ENCODE measurements at regions not wholly inside any gene's neighbourhood (a gene's known extent, or its start where the extent isn't known, plus 50 kb on each side); places are given as distances from the start of the nearest gene placed in this dataset.

- no peak for TF ChIP-seq ZFX (IDR thresholded peaks at IDR 0.05)
- TF ChIP-seq, protein P1, sequence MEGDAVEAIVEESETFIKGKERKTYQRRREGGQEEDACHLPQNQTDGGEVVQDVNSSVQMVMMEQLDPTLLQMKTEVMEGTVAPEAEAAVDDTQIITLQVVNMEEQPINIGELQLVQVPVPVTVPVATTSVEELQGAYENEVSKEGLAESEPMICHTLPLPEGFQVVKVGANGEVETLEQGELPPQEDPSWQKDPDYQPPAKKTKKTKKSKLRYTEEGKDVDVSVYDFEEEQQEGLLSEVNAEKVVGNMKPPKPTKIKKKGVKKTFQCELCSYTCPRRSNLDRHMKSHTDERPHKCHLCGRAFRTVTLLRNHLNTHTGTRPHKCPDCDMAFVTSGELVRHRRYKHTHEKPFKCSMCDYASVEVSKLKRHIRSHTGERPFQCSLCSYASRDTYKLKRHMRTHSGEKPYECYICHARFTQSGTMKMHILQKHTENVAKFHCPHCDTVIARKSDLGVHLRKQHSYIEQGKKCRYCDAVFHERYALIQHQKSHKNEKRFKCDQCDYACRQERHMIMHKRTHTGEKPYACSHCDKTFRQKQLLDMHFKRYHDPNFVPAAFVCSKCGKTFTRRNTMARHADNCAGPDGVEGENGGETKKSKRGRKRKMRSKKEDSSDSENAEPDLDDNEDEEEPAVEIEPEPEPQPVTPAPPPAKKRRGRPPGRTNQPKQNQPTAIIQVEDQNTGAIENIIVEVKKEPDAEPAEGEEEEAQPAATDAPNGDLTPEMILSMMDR (conservative IDR thresholded peaks at IDR 0.05), result no peak
- no peak overlapping the region for H3K27ac ChIP-seq
These were observed 54.5 kb upstream of the DSP start for GRCh38 chr6:7486951-7487350.

- TF ChIP-seq, protein P1 (conservative IDR thresholded peaks at IDR 0.05), result no peak
- no peak for TF ChIP-seq ZFX (IDR thresholded peaks at IDR 0.05)
- no peak overlapping the region for H3K27ac ChIP-seq
These were observed 53.0 kb upstream of the DSP start for GRCh38 chr6:7488494-7488893.

- no peak for TF ChIP-seq ZFX (IDR thresholded peaks at IDR 0.05)
- TF ChIP-seq, protein P1 (conservative IDR thresholded peaks at IDR 0.05), result no peak
- no peak overlapping the region for H3K27ac ChIP-seq
These were observed 52.1 kb upstream of the DSP start for GRCh38 chr6:7489376-7489775.
